ENCODE measurements at regions not wholly inside any gene's neighbourhood (a gene's known extent, or its start where the extent isn't known, plus 50 kb on each side); places are given as distances from the start of the nearest gene placed in this dataset.

DNA sequence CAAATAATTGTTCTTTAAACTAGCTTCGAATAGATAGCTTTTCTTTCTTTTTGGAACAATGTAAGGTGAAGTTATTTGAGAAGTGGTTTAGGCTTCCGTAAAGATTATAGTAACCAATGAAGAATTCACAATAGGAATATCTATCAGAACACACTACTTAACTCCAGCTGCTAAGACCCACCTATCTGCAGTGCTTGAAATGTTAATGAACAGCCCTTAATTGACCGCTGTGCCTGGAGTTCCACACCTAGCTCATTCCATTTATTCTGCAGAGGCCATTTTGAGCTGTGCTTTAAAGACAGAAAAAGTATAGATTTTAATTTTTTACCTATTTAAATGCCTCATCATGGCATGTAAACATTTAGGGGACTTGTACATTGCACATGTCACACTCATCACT is 83.3 kb upstream of the APCDD1 start:
- Histone ChIP-seq H3K4me1 (ENCODE audit: insufficient read depth, low read length) (no peaks in the 10 kb centered on the region), H3K27me3 (ENCODE audit: control insufficient read depth in 1 of 2, insufficient read depth in 2 of 2, low read length in 2 of 2) (peaks cover 2 to 4% of the 10 kb centered on the region in 2 experiments), H3K27ac (ENCODE audit: low read depth in 1 of 2, low read length in 2 of 2) (no peak overlapping the region), H3K4me3 (ENCODE audit: low read length) (no peak overlapping the region), H3K36me3 (ENCODE audit: insufficient read depth, low read length) (no peaks in the 10 kb centered on the region), H3K9me3 (ENCODE audit: control insufficient read depth in 1 of 2, insufficient read depth in 1 of 2, low read length in 2 of 2) (peaks cover 0 to 6% of the 10 kb centered on the region in 2 experiments)
- Mint-ChIP-seq H3K27ac (no peak overlapping the region), H3K4me1 (ENCODE audit: low read depth) (no peaks in the 10 kb centered on the region), H3K9me3 (no peaks in the 10 kb centered on the region), H3K4me3 (no peak overlapping the region), H3K36me3 (ENCODE audit: low read depth) (no peaks in the 10 kb centered on the region), H3K27me3 (peaks cover 4% of the 10 kb centered on the region)
- POLR2A ChIA-PET, result no interaction called here
- ATAC-seq (ENCODE audit: poor library complexity) (no peak), DNase-seq (no peak)
- intact Hi-C loops (cut with DNase I, micrococcal nuclease), result no loop called here
- TF ChIP-seq, protein P1, sequence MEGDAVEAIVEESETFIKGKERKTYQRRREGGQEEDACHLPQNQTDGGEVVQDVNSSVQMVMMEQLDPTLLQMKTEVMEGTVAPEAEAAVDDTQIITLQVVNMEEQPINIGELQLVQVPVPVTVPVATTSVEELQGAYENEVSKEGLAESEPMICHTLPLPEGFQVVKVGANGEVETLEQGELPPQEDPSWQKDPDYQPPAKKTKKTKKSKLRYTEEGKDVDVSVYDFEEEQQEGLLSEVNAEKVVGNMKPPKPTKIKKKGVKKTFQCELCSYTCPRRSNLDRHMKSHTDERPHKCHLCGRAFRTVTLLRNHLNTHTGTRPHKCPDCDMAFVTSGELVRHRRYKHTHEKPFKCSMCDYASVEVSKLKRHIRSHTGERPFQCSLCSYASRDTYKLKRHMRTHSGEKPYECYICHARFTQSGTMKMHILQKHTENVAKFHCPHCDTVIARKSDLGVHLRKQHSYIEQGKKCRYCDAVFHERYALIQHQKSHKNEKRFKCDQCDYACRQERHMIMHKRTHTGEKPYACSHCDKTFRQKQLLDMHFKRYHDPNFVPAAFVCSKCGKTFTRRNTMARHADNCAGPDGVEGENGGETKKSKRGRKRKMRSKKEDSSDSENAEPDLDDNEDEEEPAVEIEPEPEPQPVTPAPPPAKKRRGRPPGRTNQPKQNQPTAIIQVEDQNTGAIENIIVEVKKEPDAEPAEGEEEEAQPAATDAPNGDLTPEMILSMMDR (IDR thresholded peaks at IDR 0.05), result no peak
- CTCF ChIA-PET, result no interaction called here

DNA sequence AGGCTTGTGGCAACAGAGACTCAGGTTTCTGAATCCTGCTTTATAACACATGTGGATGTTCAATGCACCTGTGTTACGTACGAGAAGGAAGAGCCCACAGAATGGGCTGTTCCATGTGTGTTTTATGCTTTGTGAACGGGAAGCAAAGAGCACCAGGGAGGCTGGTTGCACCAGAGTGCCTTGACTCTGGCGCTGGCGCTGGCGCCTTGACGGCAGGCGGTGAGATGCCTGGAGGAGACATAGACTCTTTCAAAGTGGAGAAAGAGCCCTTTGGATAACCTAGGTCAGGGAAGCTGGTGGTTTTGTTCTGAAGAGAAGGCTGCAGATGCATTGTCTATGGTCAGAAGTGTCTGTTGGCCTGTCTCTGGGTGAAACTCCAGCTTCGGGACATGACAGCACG is 80.2 kb upstream of the APCDD1 start:
- Histone ChIP-seq H3K36me3 (ENCODE audit: insufficient read depth, low read length) (no peaks in the 10 kb centered on the region), H3K4me1 (ENCODE audit: insufficient read depth, low read length) (no peaks in the 10 kb centered on the region), H3K9me3 (ENCODE audit: control insufficient read depth in 1 of 2, insufficient read depth in 1 of 2, low read length in 2 of 2) (peaks cover 0 to 6% of the 10 kb centered on the region in 2 experiments), H3K27me3 (ENCODE audit: control insufficient read depth in 1 of 2, insufficient read depth in 2 of 2, low read length in 2 of 2) (no peaks in the 10 kb centered on the region), H3K27ac (ENCODE audit: low read depth in 1 of 2, low read length in 2 of 2) (no peak overlapping the region), H3K4me3 (ENCODE audit: low read length) (no peak overlapping the region)
- H3K27ac Mint-ChIP-seq, result no peak overlapping the region
- no peaks in the 10 kb centered on the region for H3K9me3 Mint-ChIP-seq
- TF ChIP-seq, protein P1 (IDR thresholded peaks at IDR 0.05), result no peak
- DNase-seq, result no peak
- H3K4me1 Mint-ChIP-seq (ENCODE audit: low read depth), result no peaks in the 10 kb centered on the region
- no peaks in the 10 kb centered on the region for H3K36me3 Mint-ChIP-seq (ENCODE audit: low read depth)
- H3K4me3 Mint-ChIP-seq, result no peak overlapping the region
- H3K27me3 Mint-ChIP-seq, result peaks cover 4% of the 10 kb centered on the region
- CTCF ChIA-PET, result no interaction called here
- intact Hi-C loops (cut with DNase I, micrococcal nuclease), result no loop called here
- POLR2A ChIA-PET, result no interaction called here
- ATAC-seq (ENCODE audit: poor library complexity), result no peak

DNA sequence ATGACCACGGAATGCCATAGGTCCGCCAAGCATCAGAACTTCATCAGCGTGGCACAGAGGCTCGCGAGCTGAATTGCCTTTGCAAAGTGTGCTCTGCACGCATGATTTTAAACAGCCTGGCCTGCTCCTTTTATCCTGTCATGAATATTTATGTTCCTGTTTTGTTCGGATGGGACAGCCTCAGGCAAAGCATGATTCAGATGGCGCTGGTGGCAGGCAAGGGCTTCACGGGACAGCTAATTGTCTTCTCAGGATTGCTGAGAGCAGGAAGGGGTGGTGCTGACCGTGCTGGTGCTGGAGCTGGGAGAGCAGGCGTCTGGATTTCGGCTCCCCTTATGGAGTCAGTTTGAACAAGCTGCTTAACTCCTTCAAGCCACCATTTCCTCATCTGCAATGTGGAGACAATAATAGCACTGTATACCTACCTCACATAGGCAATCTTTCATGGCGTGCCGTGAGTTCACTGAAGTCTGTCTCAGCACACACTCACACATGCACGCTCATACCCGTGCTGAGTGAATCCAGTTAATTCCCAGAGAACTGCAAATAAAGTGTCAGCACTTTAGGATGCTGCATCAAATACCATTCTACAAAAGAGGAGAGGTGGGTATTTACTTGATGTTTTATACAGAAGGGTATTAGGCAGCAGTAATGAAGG is 79.7 kb upstream of the APCDD1 start:
- Histone ChIP-seq H3K27me3 (ENCODE audit: control insufficient read depth in 1 of 2, insufficient read depth in 2 of 2, low read length in 2 of 2) (no peaks in the 10 kb centered on the region), H3K4me3 (ENCODE audit: low read length) (no peak overlapping the region), H3K4me1 (ENCODE audit: insufficient read depth, low read length) (no peaks in the 10 kb centered on the region), H3K27ac (ENCODE audit: low read depth in 1 of 2, low read length in 2 of 2) (no peak overlapping the region), H3K36me3 (ENCODE audit: insufficient read depth, low read length) (no peaks in the 10 kb centered on the region), H3K9me3 (ENCODE audit: control insufficient read depth in 1 of 2, insufficient read depth in 1 of 2, low read length in 2 of 2) (peaks cover 0 to 6% of the 10 kb centered on the region in 2 experiments)
- H3K4me1 Mint-ChIP-seq (ENCODE audit: low read depth), result no peaks in the 10 kb centered on the region
- no peak overlapping the region for H3K27ac Mint-ChIP-seq
- H3K4me3 Mint-ChIP-seq, result no peak overlapping the region
- intact Hi-C loops (cut with DNase I, micrococcal nuclease), result no loop called here
- no peaks in the 10 kb centered on the region for H3K36me3 Mint-ChIP-seq (ENCODE audit: low read depth)
- ChIA-PET POLR2A (no interaction called here), CTCF (no interaction called here)
- TF ChIP-seq, protein P1 (IDR thresholded peaks at IDR 0.05), result no peak
- no peaks in the 10 kb centered on the region for H3K9me3 Mint-ChIP-seq
- DNase-seq (no peak), ATAC-seq (ENCODE audit: poor library complexity) (no peak)
- peaks cover 4% of the 10 kb centered on the region for H3K27me3 Mint-ChIP-seq
